Endothelial cell of umbilical vein (primary cell): ENCODE measurements at regions not wholly inside any gene's neighbourhood (a gene's known extent, or its start where the extent isn't known, plus 50 kb on each side); places are given as distances from the start of the nearest gene placed in this dataset.

Experiments
- CTCF ChIP-seq, 2 donors: IDR thresholded peaks; 1 replicate in 1 of 2; 2 replicates in 1 of 2; pipeline ENCODE4 v1.5.1; 2011; ENCODE audit warnings: low read length in 2 of 2, mild to moderate bottlenecking in 2 of 2, moderate library complexity in 2 of 2, control low read depth in 1 of 2, inconsistent platforms in 1 of 2, low read depth in 1 of 2; ENCODE audit not compliant: insufficient read depth in 1 of 2; ENCODE audit errors: extremely low read depth in 1 of 2
- EZH2 ChIP-seq: IDR thresholded peaks from 2 replicates; pipeline ENCODE4 v1.6.1; 2012; ENCODE audit warnings: borderline replicate concordance, low read depth, mild to moderate bottlenecking, moderate library complexity, low read length, inconsistent platforms; ENCODE audit not compliant: severe bottlenecking
- POLR2A ChIP-seq: IDR thresholded peaks from 2 replicates; pipeline ENCODE4 v1.6.1; 2012; ENCODE audit warnings: low read depth, mild to moderate bottlenecking, control low read depth, low read length

DNA sequence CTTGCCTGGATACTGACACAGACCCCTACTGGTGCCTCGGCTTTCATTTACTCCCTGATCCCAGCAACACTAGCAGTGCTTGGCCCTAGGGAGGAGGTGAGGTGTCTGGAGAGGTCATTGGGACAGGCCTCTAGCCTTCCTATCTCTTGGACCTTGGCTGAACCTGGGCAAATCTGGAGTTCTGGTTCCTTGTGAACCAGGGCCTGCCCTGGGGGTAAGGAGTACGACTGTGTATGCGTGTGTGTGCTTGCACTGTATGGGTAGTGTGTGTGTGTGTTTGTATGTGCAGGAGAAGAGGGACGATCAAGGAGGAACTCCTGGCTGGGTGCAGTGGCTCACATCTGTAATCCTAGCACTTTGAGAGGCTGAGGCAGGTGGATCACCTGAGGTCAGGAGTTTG lies 252.7 kb upstream of the CSF3R start:
- TF ChIP-seq CTCF (IDR thresholded peaks at IDR 0.05; ENCODE audit: extremely low read depth in 1 of 2, insufficient read depth in 1 of 2, low read depth in 1 of 2, low read length in 2 of 2) (no peak), EZH2 (no peak), POLR2A (no peak)
